H9 (cell line): ENCODE measurements at regions not wholly inside any gene's neighbourhood (a gene's known extent, or its start where the extent isn't known, plus 50 kb on each side); places are given as distances from the start of the nearest gene placed in this dataset.

Experiments
- DNase-seq: peaks from one replicate; pipeline ENCODE4 v3.0.0-alpha.2; 2017
- H2AFZ ChIP-seq: one replicate; pipeline ENCODE4 v1.6.1; 2013; ENCODE audit warnings: mild to moderate bottlenecking, low read length, control low read depth, moderate library complexity
- H2AK5ac ChIP-seq: 2 replicates; pipeline ENCODE4 v1.6.1; 2013; ENCODE audit warnings: low read length, control low read depth, mixed read lengths; ENCODE audit not compliant: insufficient read length
- H2BK120ac ChIP-seq: one replicate; pipeline ENCODE4 v1.6.1; 2013; ENCODE audit warnings: low read depth, mild to moderate bottlenecking, low read length, control low read depth, inconsistent platforms; ENCODE audit not compliant: poor library complexity, severe bottlenecking
- H2BK12ac ChIP-seq: 2 replicates; pipeline ENCODE4 v1.6.1; 2013; ENCODE audit warnings: low read length, control low read depth, mixed read lengths, low read depth; ENCODE audit not compliant: insufficient read length
- H2BK15ac ChIP-seq: 2 replicates; pipeline ENCODE4 v1.6.1; 2013; ENCODE audit warnings: low read depth, low read length, control low read depth
- H2BK20ac ChIP-seq: one replicate; pipeline ENCODE4 v1.6.1; 2013; ENCODE audit warnings: low read depth, mild to moderate bottlenecking, low read length, control low read depth, inconsistent platforms; ENCODE audit not compliant: poor library complexity, severe bottlenecking
- H2BK5ac ChIP-seq: 2 replicates; pipeline ENCODE4 v1.6.1; 2013; ENCODE audit warnings: low read length, control low read depth, mixed read lengths; ENCODE audit not compliant: insufficient read length
- H3K14ac ChIP-seq: 2 replicates; pipeline ENCODE4 v1.6.1; 2013; ENCODE audit warnings: low read length, control low read depth; ENCODE audit not compliant: insufficient read depth
- H3K18ac ChIP-seq: 2 replicates; pipeline ENCODE4 v1.6.1; 2013; ENCODE audit warnings: low read depth, mild to moderate bottlenecking, mixed read lengths, low read length, control low read depth; ENCODE audit not compliant: insufficient read length
- H3K23ac ChIP-seq: 2 replicates; pipeline ENCODE4 v1.6.1; 2013; ENCODE audit warnings: low read length, control low read depth, mixed read lengths, low read depth; ENCODE audit not compliant: insufficient read length
- H3K23me2 ChIP-seq: 2 replicates; pipeline ENCODE4 v1.6.1; 2013; ENCODE audit warnings: low read depth, mild to moderate bottlenecking, mixed read lengths, low read length, control low read depth; ENCODE audit not compliant: insufficient read length, poor library complexity, severe bottlenecking
- H3K27ac ChIP-seq: 2 replicates; pipeline ENCODE4 v1.5.1; 2013; ENCODE audit warnings: low read length, control low read depth, mixed read lengths, low read depth; ENCODE audit not compliant: insufficient read length
- H3K27me3 ChIP-seq: 2 replicates; pipeline ENCODE4 v1.6.1; 2013; ENCODE audit warnings: low read length, control low read depth, inconsistent platforms; ENCODE audit not compliant: insufficient read depth
- H3K4ac ChIP-seq: 2 replicates; pipeline ENCODE4 v1.6.1; 2013; ENCODE audit warnings: low read depth, mild to moderate bottlenecking, control low read depth, inconsistent platforms, low read length, moderate library complexity
- H3K4me1 ChIP-seq: 2 replicates; pipeline ENCODE4 v1.6.1; 2013; ENCODE audit warnings: low read length, control low read depth, inconsistent platforms; ENCODE audit not compliant: insufficient read depth
- H3K4me2 ChIP-seq: 2 replicates; pipeline ENCODE4 v1.6.1; 2013; ENCODE audit warnings: low read length, control low read depth, mixed read lengths; ENCODE audit not compliant: insufficient read length, insufficient read depth
- H3K56ac ChIP-seq: 2 replicates; pipeline ENCODE4 v1.6.1; 2013; ENCODE audit warnings: low read depth, mild to moderate bottlenecking, mixed read lengths, low read length, control low read depth; ENCODE audit not compliant: insufficient read length
- H3K79me1 ChIP-seq: 2 replicates; pipeline ENCODE4 v1.6.1; 2013; ENCODE audit warnings: low read depth, mild to moderate bottlenecking, moderate library complexity, low read length, control low read depth, inconsistent platforms; ENCODE audit not compliant: insufficient read depth, poor library complexity, severe bottlenecking
- H3K79me2 ChIP-seq: 2 replicates; pipeline ENCODE4 v1.6.1; 2013; ENCODE audit warnings: low read length, control low read depth, inconsistent platforms; ENCODE audit not compliant: insufficient read depth
- H3K9ac ChIP-seq: 2 replicates; pipeline ENCODE4 v1.6.1; 2013; ENCODE audit warnings: low read length, control low read depth, mixed read lengths; ENCODE audit not compliant: insufficient read length; ENCODE audit errors: extremely low read depth
- H3K9me3 ChIP-seq: one replicate; pipeline ENCODE4 v1.6.1; 2013; ENCODE audit warnings: low read depth, low read length, inconsistent platforms; ENCODE audit not compliant: control insufficient read depth
- H3T11ph ChIP-seq: one replicate; pipeline ENCODE4 v1.6.1; 2013; ENCODE audit warnings: mild to moderate bottlenecking, low read length, control low read depth, inconsistent platforms
- H4K20me1 ChIP-seq: one replicate; pipeline ENCODE4 v1.6.1; 2013; ENCODE audit not compliant: control insufficient read depth, insufficient read length, insufficient read depth
- H4K5ac ChIP-seq: 2 replicates; pipeline ENCODE4 v1.6.1; 2013; ENCODE audit warnings: low read depth, mild to moderate bottlenecking, mixed read lengths, low read length, control low read depth; ENCODE audit not compliant: insufficient read length
- H4K8ac ChIP-seq: replicated peaks from 2 replicates; pipeline ENCODE4 v1.6.1; 2013; ENCODE audit warnings: low read length, control low read depth, mixed read lengths, low read depth; ENCODE audit not compliant: insufficient read length
- H4K91ac ChIP-seq: 2 replicates; pipeline ENCODE4 v1.6.1; 2013; ENCODE audit warnings: low read depth, mild to moderate bottlenecking, moderate library complexity, mixed read lengths, low read length, control low read depth; ENCODE audit not compliant: insufficient read length
- H3K27ac Mint-ChIP-seq, 3 experiments: 2 replicates in 2 of 3; 3 replicates in 1 of 3; pipeline ENCODE4 v1.8.0; 2020 to 2021; ENCODE audit warnings: mixed read lengths in 3 of 3, mild to moderate bottlenecking in 1 of 3, moderate library complexity in 1 of 3
- H3K27me3 Mint-ChIP-seq: 2 replicates; pipeline ENCODE4 v1.8.0; 2021; ENCODE audit warnings: low read depth, mild to moderate bottlenecking, moderate library complexity, mixed read lengths
- H3K36me3 Mint-ChIP-seq, 3 experiments: 2 replicates in 2 of 3; 3 replicates in 1 of 3; pipeline ENCODE4 v1.8.0; 2020 to 2021; ENCODE audit warnings: low read depth in 3 of 3, mixed read lengths in 3 of 3; ENCODE audit not compliant: insufficient read depth in 1 of 3
- H3K4me1 Mint-ChIP-seq, 2 experiments: 2 replicates each; pipeline ENCODE4 v1.8.0; 2020; ENCODE audit warnings: mixed read lengths in 2 of 2
- H3K4me3 Mint-ChIP-seq, 2 experiments: 2 replicates in 1 of 2; 3 replicates in 1 of 2; pipeline ENCODE4 v1.8.0; 2020 to 2021; ENCODE audit warnings: mild to moderate bottlenecking in 2 of 2, mixed read lengths in 2 of 2, moderate library complexity in 1 of 2
- H3K9me3 Mint-ChIP-seq, 2 experiments: 2 replicates in 1 of 2; 3 replicates in 1 of 2; pipeline ENCODE4 v1.8.0; 2020; ENCODE audit warnings: mild to moderate bottlenecking in 2 of 2, mixed read lengths in 2 of 2, moderate library complexity in 1 of 2
- WGBS: extraction: QIAGEN DNeasy Blood & Tissue Kit; methylation state at CpG from one replicate; pipeline ENCODE4 v1.1.7; 2013; ENCODE audit warnings: missing lambda C conversion rate, low lambda C conversion rate, mixed read lengths; ENCODE audit not compliant: insufficient read length; ENCODE audit errors: extremely low coverage; 5-methylcytosine and 5-hydroxymethylcytosine counted together
- TF ChIP-seq, protein P1 (sequence below): fragments of 200-600 bp; sonication (generic); conservative IDR thresholded peaks from 3 replicates; pipeline ENCODE4 v1.8.0; 2021; ENCODE audit warnings: antibody characterized with exemption, mild to moderate bottlenecking

DNA sequence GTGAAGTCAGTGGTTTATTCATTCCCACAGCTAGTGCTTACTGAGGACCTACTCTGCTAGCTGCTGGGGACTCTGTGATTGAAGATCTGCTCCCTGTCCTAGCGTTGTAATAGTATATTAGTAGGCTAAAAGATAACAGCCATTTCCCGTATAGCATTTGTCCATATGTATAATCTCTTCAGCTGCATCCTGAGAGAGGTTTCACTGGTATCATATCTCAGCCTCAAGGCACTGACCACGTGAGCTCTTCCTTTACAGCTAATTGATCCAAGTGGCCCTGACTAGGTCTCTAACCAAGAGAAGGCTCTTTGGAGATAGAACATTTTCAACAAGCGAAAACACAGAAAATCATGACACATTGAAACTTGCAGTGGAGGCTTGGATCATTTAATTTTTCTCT lies 110.2 kb downstream of the APIP start:
- no peaks in the 10 kb centered on the region for H3K79me2 ChIP-seq
- H3K9ac ChIP-seq, result no peak overlapping the region
- no peak overlapping the region for H3K56ac ChIP-seq
- no peak for DNase-seq
- Mint-ChIP-seq H3K4me1 (no peaks in the 10 kb centered on the region), H3K4me3 (no peak overlapping the region), H3K36me3 (peaks cover 0 to 7% (median 3%) of the 10 kb centered on the region in 3 experiments; a peak in 2 of 7 replicates), H3K27me3 (no peaks in the 10 kb centered on the region), H3K27ac (no peak overlapping the region), H3K9me3 (no peaks in the 10 kb centered on the region; a peak in 1 of 5 replicates)
- no peaks in the 10 kb centered on the region for H3K27me3 ChIP-seq
- H4K8ac ChIP-seq, result no peak overlapping the region
- no peak overlapping the region for H2AK5ac ChIP-seq
- no peak overlapping the region for H3K23ac ChIP-seq
- H2BK120ac ChIP-seq, result no peak overlapping the region
- H2BK15ac ChIP-seq, result no peak overlapping the region
- no peak overlapping the region for H3K4ac ChIP-seq
- no peak overlapping the region for H3K27ac ChIP-seq
- no peak overlapping the region for H2BK12ac ChIP-seq
- no peak overlapping the region for H3K4me2 ChIP-seq
- H3K79me1 ChIP-seq, result no peaks in the 10 kb centered on the region
- H3T11ph ChIP-seq, result no peak overlapping the region
- no CpG with 5 or more reads among the region's 4 CpGs for WGBS
- no peak overlapping the region for H4K91ac ChIP-seq
- H4K20me1 ChIP-seq, result no peaks in the 10 kb centered on the region
- no peak overlapping the region for H2BK20ac ChIP-seq
- no peak overlapping the region for H2BK5ac ChIP-seq
- no peak overlapping the region for H3K18ac ChIP-seq
- H3K4me1 ChIP-seq, result no peaks in the 10 kb centered on the region
- no peak overlapping the region for H3K14ac ChIP-seq
- H4K5ac ChIP-seq, result no peak overlapping the region
- H3K9me3 ChIP-seq, result no peaks in the 10 kb centered on the region
- no peaks in the 10 kb centered on the region for H3K23me2 ChIP-seq
- H2AFZ ChIP-seq, result no peak overlapping the region
- TF ChIP-seq, protein P1, sequence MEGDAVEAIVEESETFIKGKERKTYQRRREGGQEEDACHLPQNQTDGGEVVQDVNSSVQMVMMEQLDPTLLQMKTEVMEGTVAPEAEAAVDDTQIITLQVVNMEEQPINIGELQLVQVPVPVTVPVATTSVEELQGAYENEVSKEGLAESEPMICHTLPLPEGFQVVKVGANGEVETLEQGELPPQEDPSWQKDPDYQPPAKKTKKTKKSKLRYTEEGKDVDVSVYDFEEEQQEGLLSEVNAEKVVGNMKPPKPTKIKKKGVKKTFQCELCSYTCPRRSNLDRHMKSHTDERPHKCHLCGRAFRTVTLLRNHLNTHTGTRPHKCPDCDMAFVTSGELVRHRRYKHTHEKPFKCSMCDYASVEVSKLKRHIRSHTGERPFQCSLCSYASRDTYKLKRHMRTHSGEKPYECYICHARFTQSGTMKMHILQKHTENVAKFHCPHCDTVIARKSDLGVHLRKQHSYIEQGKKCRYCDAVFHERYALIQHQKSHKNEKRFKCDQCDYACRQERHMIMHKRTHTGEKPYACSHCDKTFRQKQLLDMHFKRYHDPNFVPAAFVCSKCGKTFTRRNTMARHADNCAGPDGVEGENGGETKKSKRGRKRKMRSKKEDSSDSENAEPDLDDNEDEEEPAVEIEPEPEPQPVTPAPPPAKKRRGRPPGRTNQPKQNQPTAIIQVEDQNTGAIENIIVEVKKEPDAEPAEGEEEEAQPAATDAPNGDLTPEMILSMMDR, result no peak
